HG02763 (cell line): ENCODE measurements at regions not wholly inside any gene's neighbourhood (a gene's known extent, or its start where the extent isn't known, plus 50 kb on each side); places are given as distances from the start of the nearest gene placed in this dataset.

Experiments
- ATAC-seq: cut with Tn5 transposase; IDR thresholded peaks from one replicate; pipeline ENCODE4 v1.9.1; 2021; ENCODE audit warnings: mild to moderate bottlenecking, moderate library complexity; ENCODE audit not compliant: unreplicated experiment

DNA sequence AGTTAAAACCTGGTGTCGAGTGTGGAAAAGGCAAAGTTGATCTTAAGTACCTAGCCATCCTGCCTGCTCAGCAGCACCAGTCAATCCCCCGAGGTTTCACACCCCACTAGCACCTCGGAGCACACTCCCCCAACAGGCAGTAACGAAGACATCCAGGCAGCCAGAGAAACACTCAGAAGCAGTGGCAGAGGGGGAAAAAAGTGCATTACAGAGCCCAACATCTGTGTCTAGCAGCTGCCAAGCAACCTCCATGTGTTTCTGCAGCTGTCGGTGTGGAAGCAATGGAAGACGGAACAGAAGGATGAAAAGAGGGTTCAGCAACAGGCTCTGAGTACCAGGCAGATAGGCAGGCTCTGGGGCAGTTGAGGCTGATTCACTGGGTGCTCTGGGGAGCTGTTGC is 73.4 kb upstream of the PROX1 start:
- no peak for ATAC-seq

DNA sequence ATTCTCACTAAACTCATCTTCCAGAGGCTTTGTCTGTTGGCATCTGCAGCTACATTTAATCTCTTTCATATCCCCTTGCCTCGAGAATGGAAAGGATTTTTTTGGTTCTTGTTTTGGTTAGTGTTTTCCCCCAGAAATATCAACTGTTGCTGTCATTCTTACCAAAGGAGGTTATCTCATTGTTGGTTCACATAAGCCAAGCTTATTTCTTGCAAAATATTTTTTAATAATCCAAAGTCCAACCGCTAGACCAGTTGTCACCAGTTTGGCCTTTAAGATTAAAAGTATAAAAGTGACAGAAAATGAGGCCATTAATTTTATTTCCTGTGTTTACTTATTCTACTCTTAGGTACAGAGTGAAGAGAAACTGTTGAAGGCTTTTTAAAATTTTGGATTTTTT is 66.5 kb upstream of the PROX1 start:
- ATAC-seq = no peak

DNA sequence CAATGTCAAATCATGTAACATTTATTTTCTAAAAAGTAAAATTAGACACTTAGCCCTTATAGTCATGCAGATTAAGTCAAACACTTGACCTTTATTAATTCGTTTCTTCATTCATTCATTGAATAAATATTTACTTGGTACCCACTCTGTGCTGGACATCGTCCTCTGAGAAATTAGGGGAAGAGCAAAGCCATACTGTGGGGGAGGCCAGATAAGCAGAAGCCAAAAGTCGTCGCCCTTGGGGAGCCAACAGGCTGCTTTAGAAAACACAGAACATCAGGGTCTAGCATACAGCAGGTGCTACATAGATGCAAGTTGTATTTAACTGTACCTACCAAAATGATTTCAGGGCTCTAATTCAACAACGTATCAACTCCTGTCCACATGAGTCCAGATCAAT is 66.1 kb upstream of the PROX1 start:
- no peak for ATAC-seq

DNA sequence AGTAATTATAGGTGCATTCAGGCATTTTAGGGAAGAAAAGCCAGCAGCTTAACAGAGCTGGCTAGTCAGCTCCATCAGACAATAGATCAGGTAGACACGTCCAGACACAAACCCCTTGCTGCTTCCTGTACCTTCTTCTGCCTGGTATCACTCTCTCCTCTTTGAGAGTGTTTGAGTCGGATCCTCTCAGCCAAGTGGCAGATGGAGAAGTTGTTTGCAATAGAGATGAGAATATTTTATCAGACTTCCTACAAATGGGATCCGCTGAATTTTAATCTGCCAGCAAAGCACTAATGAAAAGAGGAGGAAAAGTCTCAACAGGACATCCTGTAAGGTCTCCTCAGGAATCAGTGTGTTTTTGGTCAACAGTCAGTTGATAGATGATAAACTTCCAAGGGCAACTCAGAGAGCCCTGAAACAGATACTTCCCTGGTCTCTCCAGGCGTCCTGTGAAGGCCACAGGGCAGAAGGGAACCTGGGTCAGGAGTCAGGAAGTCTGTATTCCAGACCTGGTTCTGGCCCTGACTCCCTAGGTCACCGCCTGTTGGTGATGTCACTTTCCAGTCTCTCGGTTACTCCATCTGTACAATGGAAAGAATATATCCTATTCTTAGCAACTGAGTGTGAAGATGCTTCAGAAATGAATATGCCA is 62.1 kb upstream of the PROX1 start:
- no peak for ATAC-seq

DNA sequence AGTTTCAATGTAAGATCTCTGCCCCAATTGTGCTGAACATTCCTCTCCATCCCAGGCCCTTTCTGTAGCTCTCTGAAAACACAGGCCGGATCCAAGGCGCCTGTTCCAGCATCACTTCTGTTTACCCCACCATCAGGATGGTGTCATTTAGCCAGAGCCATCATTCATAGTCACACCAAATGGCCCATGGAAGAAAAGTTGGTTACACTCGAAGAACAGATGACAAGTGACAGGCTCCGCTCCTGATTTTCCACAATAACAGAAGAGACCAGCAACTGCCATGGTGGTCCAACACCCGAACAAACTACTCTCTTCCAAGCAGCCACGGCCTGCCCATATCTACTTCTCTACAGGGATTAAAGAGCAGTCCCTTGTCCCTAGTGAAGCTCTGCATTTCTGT is 59.9 kb upstream of the PROX1 start:
- ATAC-seq = no peak

DNA sequence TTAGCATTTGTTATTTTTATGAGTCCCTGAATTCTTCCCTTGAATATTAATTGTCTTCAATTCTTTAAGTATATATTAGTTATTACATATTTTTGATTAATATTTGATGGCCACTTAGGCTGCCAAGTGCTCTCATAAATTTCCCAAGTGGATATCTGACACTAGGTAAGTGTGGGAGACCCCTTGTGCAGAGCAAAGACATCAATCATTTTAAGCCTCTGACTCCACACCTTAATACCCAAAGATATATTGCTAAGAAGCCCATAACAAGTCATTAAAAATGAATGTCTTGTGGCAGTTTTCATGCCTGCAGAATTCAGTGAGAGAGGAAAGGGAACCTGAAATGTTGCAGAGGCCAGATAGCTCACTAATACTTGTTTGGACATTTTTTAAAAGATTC is 58.4 kb upstream of the PROX1 start:
- ATAC-seq = no peak

DNA sequence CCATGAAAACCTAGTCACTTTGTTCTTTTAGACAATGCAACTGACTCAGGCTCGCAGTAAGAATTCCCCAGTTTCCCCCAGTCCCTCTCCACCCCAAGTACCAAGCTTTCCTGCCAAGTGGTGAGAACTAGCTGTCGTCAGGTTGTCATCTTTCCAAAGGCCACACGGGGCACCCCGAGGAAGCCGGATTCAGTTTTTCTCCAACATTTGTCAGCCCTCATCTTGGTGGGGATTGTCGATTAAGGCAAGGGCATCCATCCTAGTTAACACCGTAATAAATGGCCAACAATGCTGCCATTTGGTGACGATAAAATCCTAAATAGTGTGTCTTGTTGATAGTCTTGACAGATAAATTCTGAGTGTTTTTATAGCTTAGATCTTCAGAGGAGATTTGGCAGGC is 55.9 kb upstream of the PROX1 start:
- ATAC-seq = no peak

DNA sequence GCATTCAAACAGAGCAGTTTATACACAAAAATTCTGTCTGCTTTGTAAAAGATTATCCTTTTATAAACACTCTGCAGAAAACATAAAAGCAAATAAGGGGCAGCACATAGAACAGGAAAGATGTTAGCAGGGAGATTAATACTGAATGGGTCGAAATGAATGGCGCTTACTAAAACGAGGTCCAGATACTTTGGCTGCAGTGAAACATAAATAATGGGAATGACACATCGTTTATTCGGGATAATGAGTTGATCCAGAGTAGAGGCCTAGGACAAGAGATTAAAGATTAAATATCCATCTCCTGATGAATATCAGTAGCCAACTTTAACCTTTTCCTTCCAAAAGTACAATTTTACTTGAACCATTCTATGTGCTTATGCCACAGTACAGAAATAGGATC is 54.4 kb upstream of the PROX1 start:
- ATAC-seq = no peak

DNA sequence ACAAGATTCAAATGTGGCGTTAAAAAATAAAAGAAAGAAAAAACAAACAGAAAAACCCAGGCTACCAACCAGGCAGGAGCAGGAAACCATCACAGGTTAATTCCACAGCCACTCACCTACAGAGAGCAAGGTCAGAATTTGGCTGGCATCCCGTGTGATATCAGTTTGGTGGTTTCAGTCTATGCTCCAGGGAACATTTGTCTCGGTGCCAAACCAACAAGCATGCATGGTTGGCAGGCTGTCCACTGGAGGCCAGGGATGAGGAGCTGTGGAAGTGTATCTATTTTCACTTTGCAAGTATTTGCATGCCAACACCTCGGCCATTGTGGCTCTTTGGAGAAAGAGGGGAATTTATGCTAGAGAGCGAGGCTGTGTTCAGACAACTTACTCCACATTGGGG is 53.1 kb upstream of the PROX1 start:
- no peak for ATAC-seq

DNA sequence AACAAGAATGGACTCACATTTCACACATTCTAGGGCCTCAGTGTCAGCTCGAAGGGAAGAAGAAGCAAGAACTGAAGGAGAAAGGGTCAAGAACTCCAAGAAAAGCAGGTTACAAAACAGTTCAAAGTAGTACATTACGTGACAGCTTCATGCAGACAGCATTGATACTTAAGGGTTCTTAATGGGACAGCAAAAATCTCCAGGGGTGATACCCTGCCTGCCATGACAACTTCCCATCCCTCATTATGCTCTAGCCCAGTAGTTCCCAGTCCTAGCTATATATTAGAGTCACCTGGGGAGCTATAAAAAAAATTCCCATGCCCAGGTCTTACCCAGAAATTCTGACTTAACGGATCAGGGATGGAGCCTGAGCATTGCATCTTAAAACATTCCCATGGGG is 51.2 kb upstream of the PROX1 start:
- no peak for ATAC-seq
